HPDE6-E6E7 (cell line): ENCODE measurements at regions not wholly inside any gene's neighbourhood (a gene's known extent, or its start where the extent isn't known, plus 50 kb on each side); places are given as distances from the start of the nearest gene placed in this dataset.

Source experiments
- DNase-seq: peaks from one replicate; pipeline ENCODE4 v3.0.0; 2011; ENCODE audit warnings: missing footprints; ENCODE audit errors: extremely low spot score

GRCh38 chr11:26093206-26093605 is 238.7 kb upstream of the ANO3 start:
- DNase-seq: no peak

- DNase-seq: no peak
These were observed 236.6 kb upstream of the ANO3 start for GRCh38 chr11:26095340-26095739.

- no peak for DNase-seq
These were observed 235.5 kb upstream of the ANO3 start for GRCh38 chr11:26096451-26096850.

GRCh38 chr11:26102325-26102724 is 229.6 kb upstream of the ANO3 start:
- DNase-seq: no peak

- no peak for DNase-seq
These were observed 226.0 kb upstream of the ANO3 start for GRCh38 chr11:26105762-26106423.

DNA sequence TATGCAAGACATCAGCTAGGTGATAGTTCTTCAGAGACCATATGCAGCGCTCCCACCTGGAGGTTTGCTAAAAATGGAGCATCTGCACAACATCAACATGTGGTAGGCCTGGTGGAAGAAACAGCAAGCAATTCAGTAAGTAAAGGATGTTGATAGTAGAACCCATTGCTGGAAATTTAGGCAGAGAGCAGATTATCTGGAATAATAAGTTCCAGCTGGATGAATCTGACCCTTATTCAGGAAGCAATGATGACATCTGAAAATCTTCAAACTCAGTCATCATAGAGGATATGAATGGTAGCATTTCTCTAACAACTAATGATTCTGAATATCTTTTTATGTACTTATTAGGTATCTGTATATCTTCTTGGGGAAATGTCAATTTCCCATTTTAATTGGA is 225.2 kb upstream of the ANO3 start:
- no peak for DNase-seq

- DNase-seq: no peak
These were observed 222.1 kb upstream of the ANO3 start for GRCh38 chr11:26109658-26110368.

GRCh38 chr11:26112264-26112663 is 219.7 kb upstream of the ANO3 start:
- no peak for DNase-seq

- DNase-seq: no peak
These were observed 210.5 kb upstream of the ANO3 start for GRCh38 chr11:26121466-26121865.

DNA sequence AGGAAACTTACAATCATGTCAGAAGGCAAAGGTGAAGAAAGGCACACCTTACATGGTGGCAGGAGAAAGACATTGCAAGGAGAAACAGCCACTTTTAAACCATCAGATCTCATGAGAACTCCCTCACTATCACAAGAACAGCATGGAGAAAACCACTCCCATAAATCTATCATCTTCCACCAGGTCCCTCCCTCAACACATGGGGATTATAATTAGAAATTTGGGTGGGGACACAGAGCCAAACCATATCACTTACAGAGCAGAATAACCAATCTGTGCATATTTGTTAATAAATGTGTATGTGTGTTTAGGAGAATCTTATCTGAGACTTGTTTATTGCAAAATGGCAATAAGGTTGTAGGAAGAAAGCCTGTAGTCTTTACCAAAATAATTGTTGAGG is 205.2 kb upstream of the ANO3 start:
- no peak for DNase-seq

GRCh38 chr11:26127336-26127735 is 204.6 kb upstream of the ANO3 start:
- DNase-seq: no peak

- no peak for DNase-seq
These were observed 200.5 kb upstream of the ANO3 start for GRCh38 chr11:26131406-26131805.

GRCh38 chr11:26134053-26134452 is 197.9 kb upstream of the ANO3 start:
- DNase-seq: no peak

GRCh38 chr11:26134481-26135355 is 197.2 kb upstream of the ANO3 start:
- no peak for DNase-seq

DNA sequence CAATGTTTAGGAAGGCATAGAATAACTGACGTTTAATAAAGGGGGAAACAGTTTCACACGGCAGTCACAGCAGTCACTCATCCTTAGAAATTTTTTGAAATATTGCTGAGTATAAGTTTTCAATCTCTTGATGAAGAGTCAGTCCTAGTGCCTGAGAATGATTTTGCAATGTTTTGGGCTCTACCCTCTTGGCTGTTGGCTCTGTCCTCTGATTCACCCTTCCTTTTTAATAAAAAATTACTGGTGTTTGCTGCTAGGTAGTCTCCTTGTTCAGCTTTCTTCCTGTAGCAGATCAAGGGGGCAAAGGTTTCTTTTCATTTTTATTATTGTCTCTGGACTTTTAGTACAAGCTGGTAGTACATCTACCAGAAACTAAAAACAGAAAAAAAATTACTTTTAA is 194.3 kb upstream of the ANO3 start:
- no peak for DNase-seq

DNA sequence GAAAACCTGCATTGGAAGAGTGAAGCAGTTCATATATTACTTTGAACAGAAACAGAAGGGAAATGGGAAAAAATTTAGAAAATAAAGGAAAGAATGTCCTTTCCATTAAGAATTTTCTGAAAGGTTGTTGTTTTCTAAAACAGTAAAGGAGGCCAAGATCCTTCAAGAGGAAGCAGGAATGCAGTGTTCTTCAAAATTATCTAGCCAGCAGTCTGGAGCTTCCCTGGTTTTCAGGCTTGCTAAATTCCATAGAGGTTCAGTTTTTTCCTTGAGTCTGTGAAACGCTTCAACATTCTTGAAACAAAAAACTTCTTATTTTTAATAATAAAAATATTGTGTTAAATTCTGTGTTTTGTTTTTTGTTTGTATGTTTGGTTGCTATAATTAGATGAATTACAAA is 189.0 kb upstream of the ANO3 start:
- no peak for DNase-seq

- DNase-seq: no peak
These were observed 188.2 kb upstream of the ANO3 start for GRCh38 chr11:26143566-26144290.

DNA sequence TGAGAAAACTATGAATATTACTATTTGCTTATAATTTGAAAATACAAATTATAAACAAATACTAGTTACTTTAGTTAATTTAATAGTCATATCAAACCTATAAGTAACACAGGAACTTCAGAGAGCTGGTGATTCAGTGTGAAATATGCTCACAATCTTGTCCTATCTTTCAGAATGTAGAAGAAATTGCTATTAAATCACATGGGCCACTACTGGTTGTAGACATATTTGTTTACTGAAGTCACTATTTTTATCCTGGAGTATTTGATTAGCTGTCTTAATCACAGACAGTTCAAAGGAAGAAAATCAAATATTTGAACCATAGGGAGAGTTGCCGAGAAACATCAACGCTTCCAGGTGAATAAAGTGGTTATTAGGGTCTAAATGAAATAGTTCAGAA is 187.6 kb upstream of the ANO3 start:
- no peak for DNase-seq

- no peak for DNase-seq
These were observed 187.0 kb upstream of the ANO3 start for GRCh38 chr11:26144911-26145310.

- DNase-seq: no peak
These were observed 182.3 kb upstream of the ANO3 start for GRCh38 chr11:26149585-26149984.

GRCh38 chr11:26150031-26150430 is 181.9 kb upstream of the ANO3 start:
- no peak for DNase-seq

- no peak for DNase-seq
These were observed 173.7 kb upstream of the ANO3 start for GRCh38 chr11:26158251-26158650.
